Occipital lobe (tissue), 1 donor: ENCODE measurements at regions not wholly inside any gene's neighbourhood (a gene's known extent, or its start where the extent isn't known, plus 50 kb on each side); places are given as distances from the start of the nearest gene placed in this dataset.

Source experiments
- DNase-seq: peaks from one replicate; lab custom pipeline; 2025; lab: John Stamatoyannopoulos, UW

DNA sequence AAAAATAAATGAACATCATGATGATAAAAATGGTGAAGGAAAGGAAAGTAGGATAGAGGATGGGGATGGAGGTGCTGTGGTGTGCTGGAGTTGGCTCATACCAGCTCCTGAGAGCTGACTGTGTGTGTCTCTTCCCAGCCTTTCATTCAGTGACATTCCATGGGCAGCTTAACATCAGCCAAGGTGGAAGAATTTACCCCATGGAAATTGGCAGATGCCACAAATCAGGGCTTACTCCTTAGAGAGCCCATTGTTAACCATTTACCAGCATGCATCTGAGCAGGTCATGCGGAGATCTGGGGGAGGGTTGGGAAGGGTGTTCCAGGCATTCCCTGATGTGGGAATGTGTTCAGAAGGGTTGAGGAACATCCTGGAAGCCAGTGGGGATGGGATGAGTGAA lies 164.7 kb upstream of the MYL2 start:
- no peak for DNase-seq

DNA sequence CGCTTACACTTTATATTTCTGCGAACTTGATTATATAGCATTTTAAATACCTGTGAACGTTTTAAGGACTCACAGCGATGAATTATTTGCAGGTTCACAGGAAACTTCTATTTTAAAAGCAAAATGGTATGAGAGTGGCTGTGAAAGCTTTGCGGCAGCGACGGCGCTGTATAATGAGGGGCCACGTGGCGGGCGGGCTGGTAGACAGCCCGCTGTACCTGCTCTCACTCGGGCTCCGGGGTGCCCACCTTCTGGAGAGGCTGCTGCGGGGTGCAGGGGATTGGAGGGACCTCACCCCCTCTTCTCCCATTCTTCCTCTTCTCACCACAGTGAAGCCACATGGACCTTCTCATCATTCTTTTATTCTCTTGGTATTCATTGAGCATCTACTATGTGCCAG lies 164.2 kb upstream of the MYL2 start:
- no peak for DNase-seq

DNA sequence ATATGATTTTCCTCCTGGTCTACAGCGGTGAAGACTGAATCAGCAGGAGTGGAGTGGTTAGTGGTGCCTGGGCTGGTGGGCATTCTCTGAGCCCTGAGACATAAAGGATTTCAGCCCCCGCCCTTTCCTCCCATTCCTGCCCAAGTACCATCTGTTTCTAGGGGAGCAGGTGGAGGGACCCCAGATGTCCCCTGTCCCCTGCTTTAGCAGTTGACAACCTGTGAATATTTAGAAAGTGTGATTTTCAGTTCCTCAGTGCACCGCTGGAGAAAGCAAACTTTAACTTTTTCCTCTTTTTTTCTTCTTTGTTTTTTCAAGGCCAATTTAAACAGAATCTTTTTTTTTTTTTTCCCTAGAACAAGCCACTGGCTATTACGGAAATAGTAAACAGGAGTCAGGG lies 163.8 kb upstream of the MYL2 start:
- DNase-seq: no peak

DNA sequence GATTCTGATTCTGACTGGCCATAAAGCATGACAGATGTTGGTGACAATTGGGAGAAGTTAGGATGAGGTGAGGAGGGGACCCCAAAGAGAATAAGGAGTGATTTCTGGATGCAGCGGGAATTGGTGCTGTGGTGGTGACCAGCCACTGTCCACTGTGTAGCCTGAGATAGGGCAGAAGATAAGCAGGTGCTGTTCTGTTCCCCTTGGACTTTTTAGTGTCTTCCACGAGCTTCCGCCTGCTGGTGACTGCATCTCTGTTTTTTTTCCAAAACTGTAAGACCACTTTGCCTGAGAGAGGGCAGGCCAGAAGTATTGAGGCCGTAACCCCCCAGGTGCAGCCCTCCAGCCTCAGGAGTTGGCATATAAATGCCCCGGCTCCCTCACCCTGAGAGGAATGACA lies 161.2 kb upstream of the MYL2 start:
- no peak for DNase-seq

DNA sequence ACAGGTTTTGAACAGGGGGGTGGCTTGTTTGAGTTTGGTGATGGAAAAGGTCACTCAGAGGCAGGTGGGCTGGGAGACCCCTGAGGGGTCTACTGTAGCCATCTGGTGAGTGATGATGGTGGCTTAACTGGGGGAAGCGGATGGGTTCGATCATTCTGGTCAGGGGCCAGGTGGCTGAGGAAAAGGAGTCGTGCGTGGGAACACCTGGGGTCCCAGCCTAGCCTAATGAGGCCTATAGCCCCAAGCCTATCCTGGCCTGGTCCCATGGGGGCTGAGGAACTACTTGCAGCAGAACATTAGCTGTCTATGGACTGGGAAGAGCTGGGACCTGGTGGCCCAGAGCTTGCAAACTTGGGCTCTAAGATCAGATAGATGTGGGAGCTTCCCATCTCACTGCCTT lies 158.4 kb upstream of the MYL2 start:
- no peak for DNase-seq

DNA sequence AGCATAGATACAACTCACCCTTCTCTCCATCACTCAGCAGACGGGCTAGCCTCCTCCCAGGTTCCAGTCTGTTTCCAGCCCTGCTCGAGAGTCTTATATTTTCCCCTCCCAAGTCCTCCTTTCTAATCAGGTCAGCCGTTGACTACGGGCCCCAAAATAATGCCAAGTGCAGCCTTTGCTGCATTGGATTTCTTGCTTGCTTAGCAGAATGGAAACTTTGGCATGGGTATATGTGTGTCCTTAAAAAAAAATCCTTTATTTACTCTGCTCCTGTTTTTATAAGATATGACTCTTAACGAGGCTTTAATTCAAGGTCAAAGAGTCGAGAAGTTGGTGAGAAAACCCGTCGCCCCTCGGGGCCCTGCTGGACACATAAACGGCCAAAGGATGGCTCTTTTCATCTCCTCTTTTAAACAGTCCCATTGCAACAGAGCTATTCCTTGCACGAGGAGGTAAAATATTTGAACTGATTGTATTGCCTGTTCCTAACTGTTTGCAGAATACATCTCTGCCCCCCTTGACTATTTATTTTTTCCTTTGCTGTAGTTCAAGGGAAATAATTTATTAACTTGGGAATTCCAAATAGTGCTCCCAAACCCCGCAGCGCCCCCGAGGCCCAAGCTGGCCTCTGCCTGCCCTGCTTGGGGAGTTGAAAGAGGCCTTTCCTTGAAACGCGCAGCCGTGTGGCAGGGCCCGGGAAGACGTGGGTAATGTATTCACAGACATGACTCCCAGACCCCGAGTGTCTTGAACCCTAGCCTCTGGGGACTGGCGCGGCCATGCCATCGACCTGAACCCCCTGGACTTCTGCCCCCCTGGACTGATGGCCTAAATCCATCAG lies 156.5 kb upstream of the MYL2 start:
- DNase-seq: no peak

DNA sequence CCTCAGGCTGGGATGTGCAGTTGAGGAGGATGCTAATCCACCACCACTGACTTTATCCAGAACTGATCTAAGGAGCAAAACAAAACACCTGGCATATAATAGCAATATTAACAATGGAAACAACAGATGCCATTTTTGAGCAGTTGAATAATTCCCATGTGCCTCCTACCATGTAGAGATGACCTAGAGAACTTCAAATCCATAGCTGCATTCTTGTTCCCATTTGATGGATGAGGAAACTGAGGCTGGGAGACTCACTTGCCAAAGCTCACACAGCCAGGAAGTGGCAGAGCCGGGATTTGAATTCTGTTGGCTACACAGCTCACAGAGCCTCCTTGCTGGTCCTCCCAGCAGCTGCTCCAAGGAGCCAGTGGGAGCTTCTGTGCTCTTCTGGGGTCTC lies 155.8 kb upstream of the MYL2 start:
- no peak for DNase-seq

DNA sequence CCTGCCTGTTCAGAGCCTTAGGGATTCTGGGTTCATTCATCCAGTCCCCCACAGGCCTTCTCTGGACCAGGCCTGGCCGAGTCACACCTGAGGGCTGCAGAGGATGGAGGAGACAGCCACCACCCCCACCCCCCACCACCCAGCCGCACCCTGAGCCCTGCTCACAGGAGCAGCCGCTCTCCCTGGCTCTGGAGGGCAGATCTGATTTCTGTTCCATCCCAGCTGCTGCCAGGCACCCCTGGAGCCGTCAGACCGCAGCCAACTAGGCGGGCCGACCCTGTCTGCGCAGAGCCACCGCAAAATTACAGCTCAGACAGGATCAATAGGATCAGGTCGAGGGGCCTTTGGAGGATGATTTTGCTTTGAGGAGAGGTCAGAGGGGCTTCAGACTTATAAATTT lies 154.6 kb upstream of the MYL2 start:
- no peak for DNase-seq

DNA sequence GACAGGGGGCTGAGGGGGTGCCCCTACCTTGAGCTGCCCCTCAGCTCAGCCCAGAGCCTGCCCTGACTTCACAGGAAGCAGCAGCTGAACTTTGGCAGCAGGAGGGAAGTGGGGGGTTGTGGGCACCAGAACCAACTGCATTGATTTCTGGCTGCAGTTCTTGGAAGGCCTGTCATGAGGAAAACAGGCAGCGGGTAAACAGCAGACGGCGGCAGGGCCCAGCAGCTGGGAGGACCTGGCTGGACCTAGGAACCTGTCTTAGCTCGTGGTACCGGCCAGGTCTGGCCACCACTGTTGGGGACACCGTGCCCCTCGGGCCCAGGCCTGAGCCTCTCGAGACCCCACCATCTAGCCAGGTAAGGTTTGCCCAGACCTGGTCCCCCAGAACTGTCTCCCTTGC lies 154.2 kb upstream of the MYL2 start:
- no peak for DNase-seq

DNA sequence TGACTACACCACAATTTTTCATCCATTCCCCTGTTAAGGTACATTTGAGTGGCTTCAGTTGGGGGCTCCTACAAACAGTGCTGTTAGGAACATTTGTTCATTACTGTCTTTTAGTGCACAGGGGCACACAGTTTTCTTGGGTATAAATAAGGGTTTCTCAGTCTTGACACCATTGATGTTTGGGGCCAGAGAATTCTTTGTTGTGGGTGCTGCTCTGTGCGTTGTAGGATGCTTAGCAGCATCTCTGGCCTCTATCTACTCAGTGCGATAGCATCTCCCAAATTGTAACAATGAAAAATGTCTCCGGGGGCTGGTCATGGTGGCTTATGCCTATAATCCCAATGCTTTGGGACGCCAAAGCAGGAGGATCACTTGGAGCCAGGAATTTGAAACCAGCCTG lies 153.0 kb upstream of the MYL2 start:
- DNase-seq: no peak

DNA sequence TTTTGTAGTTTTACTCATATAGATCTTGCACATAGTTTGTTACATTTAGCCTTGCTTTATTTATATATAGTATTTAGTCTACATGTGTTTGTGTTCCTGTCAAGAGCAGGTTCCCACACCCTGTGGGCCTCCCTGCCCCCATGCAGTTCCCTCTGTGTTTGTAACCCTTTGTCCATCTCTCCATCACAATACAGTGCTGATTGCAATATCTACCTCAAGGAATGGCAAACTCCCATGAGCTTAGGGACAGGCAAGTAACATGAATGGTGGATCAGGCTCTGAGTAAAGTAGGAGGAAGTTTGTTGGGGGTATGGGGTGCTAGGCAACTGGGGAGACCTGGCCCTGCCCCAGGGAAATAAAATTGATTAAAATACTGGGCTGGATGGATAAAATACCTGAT lies 151.9 kb upstream of the MYL2 start:
- DNase-seq: no peak

DNA sequence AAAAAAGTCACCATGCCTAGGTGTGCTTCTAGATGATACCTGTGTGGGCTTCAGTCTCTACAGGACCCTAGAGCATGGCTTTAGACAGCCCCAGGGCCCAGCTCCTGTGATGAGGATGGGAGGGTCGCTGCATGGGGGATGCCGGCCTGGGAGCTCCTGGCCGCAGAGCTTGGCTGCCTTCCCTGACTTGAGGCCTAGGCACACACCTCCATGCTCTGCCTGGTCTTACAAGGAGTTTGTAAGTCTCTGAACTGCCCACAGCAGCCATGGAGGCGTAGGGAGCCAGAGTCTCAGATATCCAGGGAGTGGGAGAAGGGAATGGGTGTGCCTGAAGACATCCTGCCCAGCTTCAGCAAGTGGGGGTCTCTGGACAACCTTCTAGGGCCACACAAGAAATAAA lies 149.5 kb upstream of the MYL2 start:
- no peak for DNase-seq

DNA sequence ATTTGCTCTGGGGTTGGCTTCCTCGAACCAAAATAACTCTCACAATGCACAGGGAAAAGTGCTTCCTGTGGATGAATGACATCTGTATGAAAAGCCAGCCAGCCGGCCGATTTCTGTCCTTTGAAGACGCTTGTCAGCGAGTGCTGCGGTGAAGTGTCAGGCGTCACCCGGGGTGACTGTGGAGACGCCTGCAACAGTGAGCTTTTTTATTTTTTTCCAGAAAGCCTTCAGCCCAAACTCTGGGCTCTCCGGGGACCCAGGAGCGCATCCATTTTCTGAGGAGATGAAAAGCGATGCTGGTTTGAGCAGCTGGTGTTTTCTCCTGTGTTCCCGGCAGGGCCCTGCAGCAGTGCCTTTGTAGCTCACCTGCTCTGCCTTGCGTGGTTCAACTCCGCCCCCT lies 147.9 kb upstream of the MYL2 start:
- DNase-seq: no peak

DNA sequence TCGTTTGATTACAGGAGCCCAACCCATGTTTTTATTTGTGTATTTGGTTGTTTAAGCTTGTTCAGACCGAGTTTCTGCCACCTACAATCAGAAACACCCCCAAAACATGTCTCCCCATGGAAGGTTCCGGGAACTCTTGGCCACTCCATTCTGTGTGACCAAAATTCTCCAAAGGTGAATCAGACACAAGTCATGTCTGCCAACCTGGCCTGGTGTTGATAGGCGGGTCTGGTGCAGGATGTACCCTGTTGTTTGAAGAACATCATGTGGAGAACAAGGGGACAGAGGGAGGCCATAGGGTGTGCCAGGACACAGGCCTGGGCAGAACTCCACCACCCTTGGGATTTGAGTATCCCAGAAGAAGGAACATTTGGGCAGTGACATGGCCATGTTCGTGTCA lies 147.1 kb upstream of the MYL2 start:
- DNase-seq: no peak

DNA sequence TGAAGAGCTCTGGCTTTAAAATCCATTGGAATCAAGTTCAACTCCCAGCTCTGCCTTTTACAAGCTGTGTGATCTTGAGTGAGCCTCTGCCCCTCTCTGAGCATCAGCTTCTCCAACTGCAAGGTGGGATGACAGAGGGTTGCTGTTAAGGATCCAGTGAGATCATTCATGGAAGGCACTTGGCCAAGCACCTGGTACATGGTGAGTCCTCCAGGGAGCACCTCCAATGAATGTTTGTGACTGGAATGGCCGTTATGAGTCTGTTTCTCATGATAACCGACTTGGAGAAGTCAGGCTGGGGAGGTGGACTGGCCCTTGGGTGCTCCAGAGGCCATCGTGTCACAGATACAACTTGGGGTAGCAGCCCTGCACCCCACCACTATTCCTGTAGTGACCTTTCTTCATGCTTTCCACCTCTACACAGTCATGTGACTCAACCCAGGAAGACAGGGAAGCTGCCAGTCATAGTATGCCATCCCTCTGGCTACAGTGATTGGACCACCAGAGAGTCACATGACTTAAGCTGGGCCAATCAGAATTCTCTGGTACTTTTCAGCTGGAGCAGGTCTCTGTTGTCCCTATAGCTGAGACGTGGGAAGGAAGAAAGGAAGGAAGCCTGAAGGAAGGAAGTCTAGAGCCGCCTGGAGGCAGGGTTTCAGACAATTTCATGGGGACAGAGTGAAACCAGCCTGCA lies 146.5 kb upstream of the MYL2 start:
- no peak for DNase-seq

DNA sequence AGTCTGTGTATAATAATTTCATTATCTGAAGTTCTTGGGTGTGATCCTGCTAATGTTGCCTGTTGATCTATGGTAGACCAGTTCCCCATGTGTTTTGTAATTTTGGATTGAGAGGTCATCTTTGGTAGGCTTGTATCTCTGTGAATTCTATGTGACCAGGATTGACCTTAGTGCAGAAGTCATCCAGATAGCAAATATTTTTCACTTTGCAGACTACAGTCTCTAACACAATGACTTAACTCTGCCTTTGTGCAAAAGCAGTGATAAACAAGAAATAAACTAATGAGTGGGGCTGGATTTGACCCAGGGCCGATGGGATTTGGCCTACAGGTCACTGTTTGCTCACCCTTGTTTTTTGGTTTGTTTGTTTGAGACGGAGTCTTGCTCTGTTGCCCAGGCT lies 144.6 kb upstream of the MYL2 start:
- DNase-seq: no peak

DNA sequence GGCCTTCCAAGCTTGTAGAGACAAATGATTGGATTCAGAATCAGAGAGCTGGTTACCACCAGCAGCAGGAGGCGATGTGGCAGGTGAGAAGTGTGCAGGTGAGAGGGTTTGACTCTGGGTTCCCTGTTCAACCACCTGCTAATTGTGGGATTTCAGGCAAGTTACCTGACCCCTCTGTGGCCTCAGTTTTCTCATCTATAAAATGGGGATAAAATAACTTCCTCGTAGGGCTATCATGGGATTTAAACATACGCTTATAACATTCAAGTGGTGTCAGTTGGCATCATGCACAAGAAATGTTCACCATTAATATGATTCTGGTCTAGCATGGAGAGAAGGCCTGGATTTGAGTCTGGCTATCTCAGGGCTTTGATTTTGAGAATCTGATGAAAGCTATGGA lies 143.8 kb upstream of the MYL2 start:
- DNase-seq: no peak

DNA sequence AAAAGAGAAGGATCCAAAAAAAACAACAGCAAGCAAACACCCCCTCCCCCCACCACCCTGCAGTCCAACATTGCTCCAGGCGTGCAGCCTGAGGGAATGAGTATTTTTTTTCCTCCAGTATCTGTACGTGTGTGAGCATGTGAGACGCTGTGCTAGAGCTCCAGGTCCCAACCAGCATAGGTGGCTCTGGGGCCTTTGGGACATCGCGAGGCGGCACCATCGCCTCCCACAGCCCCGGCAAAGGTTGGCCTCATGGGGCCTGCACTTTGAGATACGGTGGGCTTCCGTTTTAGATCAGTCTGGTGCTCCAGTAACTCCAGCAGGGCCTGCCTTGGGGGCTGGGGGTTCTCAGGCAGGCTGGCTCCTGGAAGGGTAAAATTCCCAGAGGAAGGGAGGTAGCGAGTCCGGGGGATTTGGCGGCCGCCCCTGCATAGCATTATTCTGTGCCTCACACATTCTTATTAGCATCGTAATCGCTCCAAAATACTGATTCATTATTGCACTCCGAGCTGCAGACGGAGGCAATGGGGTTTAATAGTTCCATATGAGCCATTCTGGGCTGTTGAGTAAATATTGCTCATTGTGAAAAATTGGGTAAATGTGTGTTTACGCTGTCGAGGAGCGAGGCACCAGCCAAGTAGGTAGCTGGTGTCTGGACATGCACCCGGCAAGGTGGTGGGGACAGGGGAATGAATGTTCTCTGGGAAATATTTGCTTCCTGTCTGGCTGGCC lies 143.1 kb upstream of the MYL2 start:
- DNase-seq: no peak

DNA sequence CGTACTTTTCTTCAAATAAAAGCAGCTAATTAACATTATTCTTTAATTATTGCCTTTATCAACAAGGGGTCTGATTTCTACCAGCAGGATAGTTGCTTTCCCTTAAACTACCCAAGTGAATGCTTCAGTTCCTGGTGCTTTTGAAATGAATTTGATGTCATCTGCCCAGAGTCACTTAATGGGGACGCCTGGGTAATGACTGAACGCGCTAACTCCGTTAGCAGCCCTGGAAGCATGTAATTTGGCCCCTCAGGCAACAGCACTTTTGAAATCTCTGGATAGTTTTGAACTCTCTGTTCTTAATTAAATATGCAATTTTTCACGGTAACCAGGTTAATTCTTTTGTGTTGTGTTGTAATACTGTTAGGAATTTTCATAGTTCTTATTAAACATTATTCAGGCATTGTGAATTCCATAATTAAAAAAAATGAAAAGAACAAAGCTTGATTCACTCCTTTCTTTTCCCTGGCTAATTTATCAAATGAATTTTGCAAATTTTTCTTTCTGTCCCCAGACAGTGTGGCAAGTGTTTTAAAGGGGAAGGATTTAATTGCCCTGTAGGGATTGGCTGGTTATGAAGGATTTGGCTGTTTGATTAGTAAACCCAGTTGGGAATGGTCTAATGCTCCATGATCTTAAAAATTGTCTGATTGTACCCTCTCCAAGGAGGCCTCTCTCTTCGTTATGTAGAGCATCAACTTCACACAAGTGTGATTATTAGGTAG lies 137.5 kb upstream of the MYL2 start:
- DNase-seq: no peak

DNA sequence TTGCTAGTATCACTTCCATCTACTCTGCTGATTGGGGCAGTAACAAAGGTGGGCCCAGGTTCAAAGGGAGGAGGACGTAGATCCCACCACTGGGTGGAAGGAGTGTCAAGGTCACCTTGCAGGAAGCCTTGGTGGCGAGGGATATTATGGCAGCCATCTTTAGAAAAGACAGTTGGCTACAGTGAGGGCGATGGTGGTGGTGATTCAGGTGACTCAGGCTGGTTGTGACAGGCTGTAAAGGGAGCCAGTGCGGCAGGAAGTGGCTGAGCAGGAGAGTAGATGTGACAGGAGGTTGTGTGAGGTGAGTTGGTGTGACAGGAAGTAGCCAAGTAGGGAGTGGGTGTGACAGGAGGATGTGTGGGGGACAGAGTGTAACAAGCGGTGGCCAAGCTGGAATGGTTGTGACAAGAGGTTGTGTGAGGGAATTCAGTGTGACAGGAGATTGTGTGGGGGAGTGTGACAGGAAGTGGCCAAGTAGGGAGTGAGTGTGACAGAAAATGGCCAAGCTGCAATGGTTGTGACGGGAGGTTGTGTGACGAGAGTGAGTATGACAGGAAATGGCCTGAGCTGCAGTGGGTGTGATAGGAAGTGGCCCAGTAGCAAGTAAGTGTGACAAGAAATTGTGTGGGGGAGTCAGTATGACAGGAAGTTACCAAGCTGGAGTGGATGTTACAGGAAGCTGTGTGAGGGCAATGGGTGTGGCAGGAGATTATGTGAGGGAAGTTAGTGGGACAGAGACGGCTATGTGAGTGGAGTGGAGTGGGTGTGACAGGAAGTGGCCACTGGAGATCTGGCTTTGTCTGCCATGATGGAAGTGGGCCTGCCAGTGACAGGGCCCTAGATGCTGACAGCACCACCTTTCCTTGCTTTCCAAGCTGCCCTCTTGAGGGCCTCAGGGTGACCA lies 136.5 kb upstream of the MYL2 start:
- no peak for DNase-seq
